SK-N-SH (cell line): ENCODE measurements at regions not wholly inside any gene's neighbourhood (a gene's known extent, or its start where the extent isn't known, plus 50 kb on each side); places are given as distances from the start of the nearest gene placed in this dataset.
A peak's percentile ranks its signal among the peaks of the same experiment; 100 is the strongest.

Experiments used
- CTCF ChIA-PET: fragments of 300-600, 350-600 bp; formaldehyde crosslinking; extraction: SDS; loops from one replicate; lab custom pipeline; 2021; lab: Yijun Ruan, JAX
- POLR2A ChIA-PET: fragments of 350-600 bp; sonication (Branson Sonifier 250); formaldehyde crosslinking; extraction: SDS; loops from one replicate; lab custom pipeline; 2020; ENCODE audit warnings: antibody characterized with exemption, inconsistent platforms; lab: Yijun Ruan, JAX
- DNase-seq: peaks from one replicate; pipeline ENCODE4 v3.0.0; 2012
- H2AFZ ChIP-seq: fragments of 200-600 bp; sonication (generic); 2 replicates; pipeline ENCODE4 v1.8.1; 2016; ENCODE audit warnings: antibody characterized with exemption, mild to moderate bottlenecking, low read depth
- H3F3A ChIP-seq: fragments of 200-600 bp; sonication (generic); replicated peaks from 2 replicates; pipeline ENCODE3; 2016; ENCODE audit warnings: antibody characterized with exemption, mild to moderate bottlenecking; ENCODE audit not compliant: insufficient read depth
- H3K27ac ChIP-seq, 2 experiments: fragments of 200-500 bp in 1 of 2; fragments of 200-600 bp in 1 of 2; sonication (Bioruptor generic) in 1 of 2; sonication (generic), shearing (Covaris generic) in 1 of 2; 2 replicates each; pipeline versions ENCODE4 v1.5.1 to v1.6.1; 2014 to 2016; ENCODE audit warnings: low read depth in 2 of 2, inconsistent platforms in 1 of 2, low read length in 1 of 2, mild to moderate bottlenecking in 1 of 2, mixed read lengths in 1 of 2
- H3K27me3 ChIP-seq: fragments of 200-600 bp; sonication (generic), shearing (Covaris generic); 2 replicates; pipeline ENCODE4 v1.6.1; 2016; ENCODE audit warnings: mixed run types; ENCODE audit not compliant: insufficient read depth
- H3K36me3 ChIP-seq, 2 experiments: fragments of 200-500 bp in 1 of 2; fragments of 200-600 bp in 1 of 2; sonication (Bioruptor generic) in 1 of 2; sonication (generic) in 1 of 2; replicated peaks in 1 of 2; 2 replicates each; pipeline versions ENCODE3 to v1.5.1; 2014 to 2016; ENCODE audit warnings: low read length in 1 of 2, mild to moderate bottlenecking in 1 of 2; ENCODE audit not compliant: insufficient read depth in 2 of 2, control insufficient read depth in 1 of 2
- H3K4me1 ChIP-seq, 2 experiments: fragments of 200-500 bp in 1 of 2; fragments of 200-600 bp in 1 of 2; sonication (Bioruptor generic) in 1 of 2; sonication (generic), shearing (Covaris generic) in 1 of 2; 2 replicates each; pipeline versions ENCODE4 v1.5.1 to v1.6.1; 2014 to 2016; ENCODE audit warnings: low read depth in 1 of 2, low read length in 1 of 2, mixed run types in 1 of 2; ENCODE audit not compliant: insufficient read depth in 2 of 2, control insufficient read depth in 1 of 2
- H3K4me2 ChIP-seq: fragments of 200-600 bp; sonication (generic), shearing (Covaris generic); 2 replicates; pipeline ENCODE4 v1.6.1; 2017; ENCODE audit warnings: mixed run types
- H3K4me3 ChIP-seq, 2 experiments: fragments of 200-500 bp in 1 of 2; fragments of 200-600 bp in 1 of 2; sonication (Bioruptor generic) in 1 of 2; sonication (generic), shearing (Covaris generic) in 1 of 2; 2 replicates each; pipeline versions ENCODE4 v1.5.1 to v1.8.1; 2014 to 2016; ENCODE audit warnings: low read depth in 2 of 2, inconsistent platforms in 1 of 2, low read length in 1 of 2, mild to moderate bottlenecking in 1 of 2, mixed read lengths in 1 of 2, moderate library complexity in 1 of 2
- H3K79me2 ChIP-seq: fragments of 200-600 bp; sonication (generic); 2 replicates; pipeline ENCODE4 v1.8.1; 2017; ENCODE audit warnings: mild to moderate bottlenecking; ENCODE audit not compliant: insufficient read depth
- H3K9ac ChIP-seq: fragments of 200-600 bp; sonication (generic); 2 replicates; pipeline ENCODE4 v1.6.1; 2017; ENCODE audit warnings: mixed run types
- H3K9me2 ChIP-seq: fragments of 200-600 bp; sonication (generic); 2 replicates; pipeline ENCODE4 v1.6.1; 2017; ENCODE audit warnings: mixed run types
- H3K9me3 ChIP-seq: fragments of 200-600 bp; sonication (generic); 2 replicates; pipeline ENCODE4 v1.6.1; 2017; ENCODE audit warnings: mixed run types, mild to moderate bottlenecking, moderate library complexity
- H4K20me1 ChIP-seq: fragments of 200-600 bp; sonication (generic); 2 replicates; pipeline ENCODE4 v1.6.1; 2017; ENCODE audit warnings: mild to moderate bottlenecking, mixed run types; ENCODE audit not compliant: insufficient read depth
- CHD2 ChIP-seq: fragments of 150-350 bp; IDR thresholded peaks from 2 replicates; pipeline ENCODE4 v1.6.1; 2018; ENCODE audit warnings: low read length; ENCODE audit not compliant: partially characterized antibody
- EP300 ChIP-seq, 2 experiments: IDR thresholded peaks; 2 replicates each; pipeline versions ENCODE4 v1.4.0 to v1.6.1; 2012; ENCODE audit warnings: borderline replicate concordance in 1 of 2, low read depth in 1 of 2, low read length in 1 of 2
- FOSL2 ChIP-seq: IDR thresholded peaks from 2 replicates; pipeline ENCODE4 v1.4.0; 2012; ENCODE audit warnings: low read depth, mild to moderate bottlenecking, moderate library complexity, borderline replicate concordance
- FOXM1 ChIP-seq: IDR thresholded peaks from 2 replicates; pipeline ENCODE4 v1.4.0; 2012; ENCODE audit warnings: low read depth, mild to moderate bottlenecking
- GABPA ChIP-seq: IDR thresholded peaks from 2 replicates; pipeline ENCODE4 v1.4.0; 2012; ENCODE audit warnings: low read depth, mild to moderate bottlenecking
- JUND ChIP-seq: IDR thresholded peaks from 2 replicates; pipeline ENCODE4 v1.4.0; 2012
- MEF2A ChIP-seq: IDR thresholded peaks from 2 replicates; pipeline ENCODE4 v1.4.0; 2012; ENCODE audit warnings: low read depth, borderline replicate concordance
- NFIC ChIP-seq: IDR thresholded peaks from 2 replicates; pipeline ENCODE4 v1.4.0; 2012; ENCODE audit warnings: borderline replicate concordance
- NRF1 ChIP-seq: IDR thresholded peaks from 2 replicates; pipeline ENCODE4 v1.6.1; 2012; ENCODE audit warnings: low read depth, mild to moderate bottlenecking, low read length
- POLR2AphosphoS5 ChIP-seq: IDR thresholded peaks from 2 replicates; pipeline ENCODE4 v1.6.1; 2012; ENCODE audit warnings: low read depth, low read length
- RAD21 ChIP-seq: IDR thresholded peaks from 2 replicates; pipeline ENCODE4 v1.6.1; 2012; ENCODE audit warnings: mild to moderate bottlenecking, low read length
- RXRA ChIP-seq: IDR thresholded peaks from 2 replicates; pipeline ENCODE4 v1.4.0; 2012; ENCODE audit warnings: low read depth, mild to moderate bottlenecking, borderline replicate concordance
- SIN3A ChIP-seq: IDR thresholded peaks from 2 replicates; pipeline ENCODE4 v1.6.1; 2012; ENCODE audit warnings: low read depth, mild to moderate bottlenecking, low read length, moderate library complexity, borderline replicate concordance
- SMC3 ChIP-seq: IDR thresholded peaks from 2 replicates; pipeline ENCODE4 v1.6.1; 2012; ENCODE audit warnings: low read depth, low read length, improper control_type of control experiment
- TCF12 ChIP-seq: IDR thresholded peaks from 2 replicates; pipeline ENCODE4 v1.4.0; 2012
- TEAD4 ChIP-seq: IDR thresholded peaks from 2 replicates; pipeline ENCODE4 v1.4.0; 2012; ENCODE audit warnings: mild to moderate bottlenecking, borderline replicate concordance; ENCODE audit not compliant: insufficient read depth
- WGBS: methylation state at CpG from one replicate; pipeline ENCODE4 v1.1.6; 2017; ENCODE audit warnings: low lambda C conversion rate; 5-methylcytosine and 5-hydroxymethylcytosine counted together
- TF ChIP-seq, protein P1 (sequence below): IDR thresholded peaks from 2 replicates; pipeline ENCODE4 v1.4.0; 2012; ENCODE audit warnings: low read depth
- TF ChIP-seq, protein P2 (sequence below): IDR thresholded peaks from 2 replicates; pipeline ENCODE4 v1.4.0; 2012; ENCODE audit warnings: low read depth, borderline replicate concordance
- TF ChIP-seq, protein P3 (sequence below): IDR thresholded peaks from 2 replicates; pipeline ENCODE4 v1.6.1; 2012; ENCODE audit warnings: mild to moderate bottlenecking, low read depth, low read length, moderate library complexity
- TF ChIP-seq, protein P4 (sequence below): fragments of 150-350 bp; IDR thresholded peaks from 2 replicates; pipeline ENCODE4 v1.6.1; 2017; ENCODE audit warnings: antibody characterized with exemption, low read length, low read depth, borderline replicate concordance

DNA sequence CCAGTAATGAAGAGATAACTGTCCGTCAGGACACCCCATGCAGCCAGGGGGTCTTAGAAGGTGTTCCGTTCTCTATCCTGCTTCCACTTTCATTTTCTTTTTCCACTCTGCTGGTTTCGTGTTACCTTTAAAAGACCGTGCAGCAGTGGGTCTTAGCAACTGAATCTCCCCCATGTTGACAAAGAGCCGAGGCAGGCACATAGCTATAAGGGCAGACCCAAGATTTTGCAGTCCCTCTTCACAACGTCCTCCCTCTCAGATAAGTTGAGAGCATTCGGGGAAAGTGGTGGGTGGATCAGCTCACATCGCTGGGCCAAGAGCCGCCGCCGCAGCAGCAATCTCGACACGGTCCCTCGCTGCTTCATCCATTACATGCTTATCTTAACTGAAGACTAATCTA lies 355.5 kb downstream of the LMO4 start:
- Histone ChIP-seq H3K4me3 (no peak overlapping the region), H2AFZ (no peak overlapping the region), H3K27ac (no peak overlapping the region), H4K20me1 (no peaks in the 10 kb centered on the region), H3F3A (no peaks in the 10 kb centered on the region), H3K79me2 (no peaks in the 10 kb centered on the region), H3K9ac (no peak overlapping the region), H3K4me2 (no peak overlapping the region; the same call in 1 of the 2 replicates), H3K27me3 (no peaks in the 10 kb centered on the region), H3K36me3 (no peaks in the 10 kb centered on the region), H3K4me1 (peaks cover 0 to 4% of the 10 kb centered on the region in 2 experiments; a peak in 1 of 4 replicates), H3K9me2 (no peaks in the 10 kb centered on the region), H3K9me3 (no peaks in the 10 kb centered on the region)
- TF ChIP-seq CHD2 (no peak), GABPA (no peak), JUND (no peak), NRF1 (no peak), TCF12 (no peak), RXRA (no peak), MEF2A (no peak)
- TF ChIP-seq, protein P1, sequence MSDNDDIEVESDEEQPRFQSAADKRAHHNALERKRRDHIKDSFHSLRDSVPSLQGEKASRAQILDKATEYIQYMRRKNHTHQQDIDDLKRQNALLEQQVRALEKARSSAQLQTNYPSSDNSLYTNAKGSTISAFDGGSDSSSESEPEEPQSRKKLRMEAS = no peak
- TF ChIP-seq, protein P2, sequence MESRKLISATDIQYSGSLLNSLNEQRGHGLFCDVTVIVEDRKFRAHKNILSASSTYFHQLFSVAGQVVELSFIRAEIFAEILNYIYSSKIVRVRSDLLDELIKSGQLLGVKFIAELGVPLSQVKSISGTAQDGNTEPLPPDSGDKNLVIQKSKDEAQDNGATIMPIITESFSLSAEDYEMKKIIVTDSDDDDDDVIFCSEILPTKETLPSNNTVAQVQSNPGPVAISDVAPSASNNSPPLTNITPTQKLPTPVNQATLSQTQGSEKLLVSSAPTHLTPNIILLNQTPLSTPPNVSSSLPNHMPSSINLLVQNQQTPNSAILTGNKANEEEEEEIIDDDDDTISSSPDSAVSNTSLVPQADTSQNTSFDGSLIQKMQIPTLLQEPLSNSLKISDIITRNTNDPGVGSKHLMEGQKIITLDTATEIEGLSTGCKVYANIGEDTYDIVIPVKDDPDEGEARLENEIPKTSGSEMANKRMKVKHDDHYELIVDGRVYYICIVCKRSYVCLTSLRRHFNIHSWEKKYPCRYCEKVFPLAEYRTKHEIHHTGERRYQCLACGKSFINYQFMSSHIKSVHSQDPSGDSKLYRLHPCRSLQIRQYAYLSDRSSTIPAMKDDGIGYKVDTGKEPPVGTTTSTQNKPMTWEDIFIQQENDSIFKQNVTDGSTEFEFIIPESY = no peak
- POLR2A ChIA-PET = no interaction called here
- 77% methylated on average over 14 of the region's 14 CpGs for WGBS
- CTCF ChIA-PET = no interaction called here
- DNase-seq = no peak

DNA sequence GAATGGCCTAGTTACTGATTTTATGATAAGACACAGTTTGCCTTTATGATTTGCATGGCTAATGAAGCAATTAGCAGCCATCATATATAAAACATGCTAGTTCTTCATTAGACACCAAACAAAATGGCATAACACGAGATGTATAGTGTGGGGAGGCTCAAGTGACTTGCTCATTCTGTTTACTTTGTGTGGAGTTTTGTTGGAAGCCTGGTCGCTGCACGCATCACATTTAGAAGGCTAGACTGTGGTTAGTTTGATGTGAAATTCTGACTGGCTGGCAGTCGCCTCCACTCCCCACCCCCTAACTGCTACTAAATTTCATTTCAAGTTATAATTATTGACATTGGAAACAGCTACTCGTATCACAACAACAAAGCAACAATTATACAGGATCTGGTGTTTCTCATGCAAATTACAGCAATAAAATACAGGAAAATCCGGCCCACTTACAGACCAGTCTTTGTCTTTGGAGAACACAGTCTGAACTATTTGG lies 356.1 kb downstream of the LMO4 start:
- no peaks in the 10 kb centered on the region for H3K36me3 ChIP-seq
- no peak overlapping the region for H3K27ac ChIP-seq
- CTCF ChIA-PET = no interaction called here
- no peaks in the 10 kb centered on the region for H3K27me3 ChIP-seq
- H3K9me2 ChIP-seq = no peaks in the 10 kb centered on the region
- no peak overlapping the region for H3K4me2 ChIP-seq
- H3F3A ChIP-seq = no peaks in the 10 kb centered on the region
- H3K9ac ChIP-seq = no peak overlapping the region
- POLR2A ChIA-PET = no interaction called here
- H2AFZ ChIP-seq = peak overlapping the region; percentile 72; the same call in 1 of the 2 replicates
- DNase-seq = no peak
- no peaks in the 10 kb centered on the region for H3K9me3 ChIP-seq
- H3K4me1 ChIP-seq = peaks cover 0 to 4% of the 10 kb centered on the region in 2 experiments; a peak in 1 of 4 replicates
- no peaks in the 10 kb centered on the region for H4K20me1 ChIP-seq
- H3K79me2 ChIP-seq = no peaks in the 10 kb centered on the region
- H3K4me3 ChIP-seq = no peak overlapping the region
- 67% methylated on average over 6 of the region's 6 CpGs for WGBS
- no peak for TF ChIP-seq RAD21
- TF ChIP-seq SIN3A = no peak
- TF ChIP-seq, protein P3, sequence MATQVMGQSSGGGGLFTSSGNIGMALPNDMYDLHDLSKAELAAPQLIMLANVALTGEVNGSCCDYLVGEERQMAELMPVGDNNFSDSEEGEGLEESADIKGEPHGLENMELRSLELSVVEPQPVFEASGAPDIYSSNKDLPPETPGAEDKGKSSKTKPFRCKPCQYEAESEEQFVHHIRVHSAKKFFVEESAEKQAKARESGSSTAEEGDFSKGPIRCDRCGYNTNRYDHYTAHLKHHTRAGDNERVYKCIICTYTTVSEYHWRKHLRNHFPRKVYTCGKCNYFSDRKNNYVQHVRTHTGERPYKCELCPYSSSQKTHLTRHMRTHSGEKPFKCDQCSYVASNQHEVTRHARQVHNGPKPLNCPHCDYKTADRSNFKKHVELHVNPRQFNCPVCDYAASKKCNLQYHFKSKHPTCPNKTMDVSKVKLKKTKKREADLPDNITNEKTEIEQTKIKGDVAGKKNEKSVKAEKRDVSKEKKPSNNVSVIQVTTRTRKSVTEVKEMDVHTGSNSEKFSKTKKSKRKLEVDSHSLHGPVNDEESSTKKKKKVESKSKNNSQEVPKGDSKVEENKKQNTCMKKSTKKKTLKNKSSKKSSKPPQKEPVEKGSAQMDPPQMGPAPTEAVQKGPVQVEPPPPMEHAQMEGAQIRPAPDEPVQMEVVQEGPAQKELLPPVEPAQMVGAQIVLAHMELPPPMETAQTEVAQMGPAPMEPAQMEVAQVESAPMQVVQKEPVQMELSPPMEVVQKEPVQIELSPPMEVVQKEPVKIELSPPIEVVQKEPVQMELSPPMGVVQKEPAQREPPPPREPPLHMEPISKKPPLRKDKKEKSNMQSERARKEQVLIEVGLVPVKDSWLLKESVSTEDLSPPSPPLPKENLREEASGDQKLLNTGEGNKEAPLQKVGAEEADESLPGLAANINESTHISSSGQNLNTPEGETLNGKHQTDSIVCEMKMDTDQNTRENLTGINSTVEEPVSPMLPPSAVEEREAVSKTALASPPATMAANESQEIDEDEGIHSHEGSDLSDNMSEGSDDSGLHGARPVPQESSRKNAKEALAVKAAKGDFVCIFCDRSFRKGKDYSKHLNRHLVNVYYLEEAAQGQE = no peak
- TF ChIP-seq TEAD4 = no peak
- TF ChIP-seq NFIC = no peak
- no peak for TF ChIP-seq NRF1
- no peak for TF ChIP-seq FOSL2
- no peak for TF ChIP-seq POLR2AphosphoS5
- TF ChIP-seq MEF2A = no peak
- no peak for TF ChIP-seq CHD2
- TF ChIP-seq FOXM1 = no peak
- TF ChIP-seq, protein P4, sequence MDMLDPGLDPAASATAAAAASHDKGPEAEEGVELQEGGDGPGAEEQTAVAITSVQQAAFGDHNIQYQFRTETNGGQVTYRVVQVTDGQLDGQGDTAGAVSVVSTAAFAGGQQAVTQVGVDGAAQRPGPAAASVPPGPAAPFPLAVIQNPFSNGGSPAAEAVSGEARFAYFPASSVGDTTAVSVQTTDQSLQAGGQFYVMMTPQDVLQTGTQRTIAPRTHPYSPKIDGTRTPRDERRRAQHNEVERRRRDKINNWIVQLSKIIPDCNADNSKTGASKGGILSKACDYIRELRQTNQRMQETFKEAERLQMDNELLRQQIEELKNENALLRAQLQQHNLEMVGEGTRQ = no peak
- TF ChIP-seq SMC3 = no peak
- TF ChIP-seq EP300 (IDR thresholded peaks at IDR 0.05; ENCODE audit: borderline replicate concordance in 1 of 2, low read depth in 1 of 2, low read length in 1 of 2) = no peak
- TF ChIP-seq, protein P2 = no peak
